Panc1 (cell line): ENCODE measurements at regions not wholly inside any gene's neighbourhood (a gene's known extent, or its start where the extent isn't known, plus 50 kb on each side); places are given as distances from the start of the nearest gene placed in this dataset.
"Not testable (repeated sequence)": the region's sequence is repeated elsewhere in the genome, so short reads cannot be mapped to it uniquely, and the experiment has no call there.

Experiments
- ATAC-seq: fragments of 200-7000 bp; cut with Tn5 transposase; 2 replicates; pipeline ENCODE4 v1.9.1; 2020; ENCODE audit warnings: mild to moderate bottlenecking, moderate library complexity
- BruUV-seq: library from RNA; stranded (reverse); fragments of 400-500 nt; replicated peaks from 2 replicates; lab custom pipeline; 2021; lab: Mats Ljungman, UMichigan
- CTCF ChIA-PET: fragments of 300-600 bp; sonication (Branson Sonifier 250); formaldehyde crosslinking; loops from one replicate; lab custom pipeline; 2022; ENCODE audit warnings: antibody characterized with exemption; lab: Charles Lee
- POLR2A ChIA-PET: fragments of 300-600 bp; sonication (Branson Sonifier 250); formaldehyde crosslinking; loops from one replicate; lab custom pipeline; 2022; ENCODE audit warnings: antibody characterized with exemption; lab: Charles Lee
- DNase-seq: peaks from one replicate; pipeline ENCODE4 v3.0.0-alpha.2; 2010; ENCODE audit warnings: low read depth, low spot score
- H3K27ac ChIP-seq: 2 replicates; pipeline ENCODE4 v1.5.1; 2011; ENCODE audit warnings: mild to moderate bottlenecking, low read length, inconsistent platforms
- H3K27me3 ChIP-seq: fragments of 200-500 bp; sonication (Bioruptor generic); 2 replicates; pipeline ENCODE4 v1.6.0; 2014; ENCODE audit warnings: low read length, inconsistent platforms; ENCODE audit not compliant: control insufficient read depth, insufficient read depth
- H3K36me3 ChIP-seq: fragments of 200-500 bp; sonication (Bioruptor generic); 2 replicates; pipeline ENCODE4 v1.5.1; 2014; ENCODE audit warnings: inconsistent platforms, mild to moderate bottlenecking, low read length, moderate library complexity; ENCODE audit not compliant: control insufficient read depth, insufficient read depth
- H3K4me1 ChIP-seq: 2 replicates; pipeline ENCODE4 v1.5.1; 2011; ENCODE audit warnings: inconsistent platforms, mild to moderate bottlenecking, low read length, moderate library complexity; ENCODE audit not compliant: control insufficient read depth, insufficient read depth
- H3K4me3 ChIP-seq, 2 experiments: 2 replicates each; pipeline ENCODE4 v1.5.1; 2011 to 2012; ENCODE audit warnings: low read depth in 2 of 2, low read length in 2 of 2, mild to moderate bottlenecking in 2 of 2, inconsistent platforms in 1 of 2, moderate library complexity in 1 of 2
- H3K9me3 ChIP-seq: fragments of 200-500 bp; sonication (Bioruptor generic); 2 replicates; pipeline ENCODE4 v1.5.1; 2014; ENCODE audit warnings: low read depth, mild to moderate bottlenecking, inconsistent platforms, low read length, moderate library complexity; ENCODE audit not compliant: control insufficient read depth, insufficient read depth
- in situ Hi-C: cut with HindIII; loops from 2 replicates; pipeline ENCODE4 v1.10.0; 2016; ENCODE audit warnings: low sequenced_read_pairs, low pct_unique_long_range_greater_than_20kb
- intact Hi-C: fragments of 100-400 bp; cut with micrococcal nuclease; formaldehyde crosslinking; loops from one replicate; pipeline ENCODE4 v1.10.0; 2022; ENCODE audit not compliant: unreplicated experiment
- TF ChIP-seq, protein P1 (sequence below), 2 experiments: IDR thresholded peaks; 2 replicates each; pipeline ENCODE4 v1.6.1; 2011 to 2012; ENCODE audit warnings: low read depth in 2 of 2, control low read depth in 1 of 2, low read length in 1 of 2, mild to moderate bottlenecking in 1 of 2, moderate library complexity in 1 of 2; ENCODE audit not compliant: insufficient read depth in 1 of 2

DNA sequence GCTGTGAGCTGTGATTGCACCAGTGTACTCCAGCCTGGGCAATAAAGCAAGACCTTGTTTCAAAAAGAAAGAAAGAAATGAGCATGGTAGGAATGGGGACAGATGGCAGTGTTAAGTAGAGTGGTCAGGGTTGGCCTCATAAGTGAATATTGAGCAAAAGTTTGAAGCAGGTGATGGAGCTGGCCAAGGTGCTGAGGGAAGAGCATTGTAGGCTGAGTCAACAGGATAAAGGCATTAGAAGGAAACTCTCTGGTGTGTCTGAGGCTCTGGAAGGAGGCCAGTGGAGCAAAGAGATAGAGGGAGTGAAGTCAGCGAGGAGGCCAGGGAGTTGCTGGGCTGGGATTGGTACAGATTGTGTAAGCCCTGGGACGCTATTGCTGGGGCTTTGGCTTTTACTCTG, 336.1 kb downstream of the ZNF37A start:
- H3K36me3 ChIP-seq, BruUV-seq, H3K27ac ChIP-seq, H3K4me3 ChIP-seq, in situ Hi-C loops, ATAC-seq, POLR2A ChIA-PET, H3K4me1 ChIP-seq, H3K27me3 ChIP-seq, DNase-seq, CTCF ChIA-PET, H3K9me3 ChIP-seq, intact Hi-C loops: not testable (repeated sequence)
- TF ChIP-seq, protein P1, sequence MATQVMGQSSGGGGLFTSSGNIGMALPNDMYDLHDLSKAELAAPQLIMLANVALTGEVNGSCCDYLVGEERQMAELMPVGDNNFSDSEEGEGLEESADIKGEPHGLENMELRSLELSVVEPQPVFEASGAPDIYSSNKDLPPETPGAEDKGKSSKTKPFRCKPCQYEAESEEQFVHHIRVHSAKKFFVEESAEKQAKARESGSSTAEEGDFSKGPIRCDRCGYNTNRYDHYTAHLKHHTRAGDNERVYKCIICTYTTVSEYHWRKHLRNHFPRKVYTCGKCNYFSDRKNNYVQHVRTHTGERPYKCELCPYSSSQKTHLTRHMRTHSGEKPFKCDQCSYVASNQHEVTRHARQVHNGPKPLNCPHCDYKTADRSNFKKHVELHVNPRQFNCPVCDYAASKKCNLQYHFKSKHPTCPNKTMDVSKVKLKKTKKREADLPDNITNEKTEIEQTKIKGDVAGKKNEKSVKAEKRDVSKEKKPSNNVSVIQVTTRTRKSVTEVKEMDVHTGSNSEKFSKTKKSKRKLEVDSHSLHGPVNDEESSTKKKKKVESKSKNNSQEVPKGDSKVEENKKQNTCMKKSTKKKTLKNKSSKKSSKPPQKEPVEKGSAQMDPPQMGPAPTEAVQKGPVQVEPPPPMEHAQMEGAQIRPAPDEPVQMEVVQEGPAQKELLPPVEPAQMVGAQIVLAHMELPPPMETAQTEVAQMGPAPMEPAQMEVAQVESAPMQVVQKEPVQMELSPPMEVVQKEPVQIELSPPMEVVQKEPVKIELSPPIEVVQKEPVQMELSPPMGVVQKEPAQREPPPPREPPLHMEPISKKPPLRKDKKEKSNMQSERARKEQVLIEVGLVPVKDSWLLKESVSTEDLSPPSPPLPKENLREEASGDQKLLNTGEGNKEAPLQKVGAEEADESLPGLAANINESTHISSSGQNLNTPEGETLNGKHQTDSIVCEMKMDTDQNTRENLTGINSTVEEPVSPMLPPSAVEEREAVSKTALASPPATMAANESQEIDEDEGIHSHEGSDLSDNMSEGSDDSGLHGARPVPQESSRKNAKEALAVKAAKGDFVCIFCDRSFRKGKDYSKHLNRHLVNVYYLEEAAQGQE (IDR thresholded peaks at IDR 0.05; ENCODE audit: insufficient read depth in 1 of 2, low read depth in 2 of 2, low read length in 1 of 2): peak in 1 of 2 experiments; percentile 35; a peak in 1 of 4 replicates

DNA sequence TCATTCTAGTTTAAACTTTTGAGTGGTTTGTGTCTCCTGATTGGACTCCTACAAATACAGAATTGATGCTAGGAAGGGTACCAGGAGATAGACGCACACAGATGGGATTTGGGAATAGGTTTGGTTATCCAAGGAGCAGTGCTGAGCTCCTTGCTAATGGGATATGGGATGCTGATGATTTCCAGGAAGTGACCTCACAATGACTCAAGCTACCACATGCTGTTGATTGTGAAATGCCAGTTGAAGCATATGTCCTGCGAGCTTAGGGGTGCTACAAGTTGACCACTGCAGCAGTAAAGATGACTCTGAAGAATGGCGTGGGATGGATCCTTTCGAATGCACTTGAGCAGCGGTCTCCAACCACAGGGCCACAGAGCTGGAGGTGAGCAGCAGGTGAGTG, 343.2 kb downstream of the ZNF37A start:
- POLR2A ChIA-PET, H3K4me1 ChIP-seq, H3K27ac ChIP-seq, intact Hi-C loops, H3K36me3 ChIP-seq, H3K27me3 ChIP-seq, in situ Hi-C loops, BruUV-seq, CTCF ChIA-PET, H3K9me3 ChIP-seq, DNase-seq, ATAC-seq, H3K4me3 ChIP-seq: not testable (repeated sequence)

DNA sequence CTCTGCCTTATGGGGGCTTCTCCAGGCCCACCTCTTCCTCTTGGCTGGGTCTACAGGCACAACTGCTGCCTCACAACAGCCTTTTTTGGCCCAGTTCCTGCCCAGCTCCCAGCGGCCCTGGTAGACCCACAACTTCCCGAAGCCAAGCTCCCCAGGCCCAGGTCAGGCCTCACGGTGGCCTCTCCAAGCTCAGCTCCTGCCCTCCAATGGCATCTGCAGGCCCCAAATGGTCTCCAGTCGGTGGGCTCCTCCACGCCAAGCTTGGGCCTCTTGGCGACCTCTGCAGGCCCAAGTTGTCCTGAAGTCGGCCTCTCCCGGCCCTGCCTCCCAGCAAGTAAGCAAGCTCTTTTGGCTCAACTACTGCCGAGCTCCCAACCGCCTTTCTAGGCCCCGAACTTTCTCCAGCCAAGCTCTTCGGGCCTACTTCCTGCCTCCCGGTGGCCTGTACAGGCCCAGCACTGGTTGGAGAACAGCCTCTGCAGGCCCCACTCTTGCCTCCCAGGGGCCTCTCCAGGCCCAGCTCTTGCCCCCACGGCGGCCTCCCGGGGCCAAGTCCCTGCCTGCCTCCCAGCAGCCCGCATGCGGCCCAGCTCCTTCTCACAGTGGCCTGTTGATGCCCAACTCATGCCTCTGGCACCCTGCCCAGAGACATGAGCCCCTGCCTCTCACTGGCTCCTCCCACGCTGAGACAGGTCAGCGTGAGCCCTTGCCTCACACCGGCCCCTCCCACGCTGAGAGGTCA, 354.6 kb downstream of the ZNF37A start:
- POLR2A ChIA-PET, H3K4me3 ChIP-seq, DNase-seq, in situ Hi-C loops, H3K9me3 ChIP-seq, ATAC-seq, H3K4me1 ChIP-seq, CTCF ChIA-PET, BruUV-seq, intact Hi-C loops, H3K27me3 ChIP-seq, H3K36me3 ChIP-seq, H3K27ac ChIP-seq: not testable (repeated sequence)

DNA sequence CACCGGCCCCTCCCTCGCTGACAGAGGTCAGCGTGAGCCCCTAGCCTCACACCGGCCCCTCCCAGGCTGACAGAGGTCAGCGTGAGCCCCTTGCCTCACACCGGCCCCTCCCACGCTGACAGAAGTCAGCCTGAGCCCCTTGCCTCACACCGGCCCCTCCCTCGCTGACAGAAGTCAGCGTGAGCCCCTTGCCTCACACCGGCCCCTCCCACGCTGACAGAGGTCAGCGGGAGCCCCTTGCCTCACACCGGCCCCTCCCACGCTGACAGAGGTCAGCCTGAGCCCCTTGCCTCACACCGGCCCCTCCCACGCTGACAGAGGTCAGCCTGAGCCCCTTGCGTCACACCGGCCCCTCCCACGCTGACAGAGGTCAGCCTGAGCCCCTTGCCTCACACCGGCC, 355.5 kb downstream of the ZNF37A start:
- BruUV-seq, in situ Hi-C loops, H3K9me3 ChIP-seq, CTCF ChIA-PET, intact Hi-C loops, ATAC-seq, H3K4me1 ChIP-seq, DNase-seq, H3K36me3 ChIP-seq, H3K27me3 ChIP-seq, POLR2A ChIA-PET, H3K4me3 ChIP-seq, H3K27ac ChIP-seq: not testable (repeated sequence)

DNA sequence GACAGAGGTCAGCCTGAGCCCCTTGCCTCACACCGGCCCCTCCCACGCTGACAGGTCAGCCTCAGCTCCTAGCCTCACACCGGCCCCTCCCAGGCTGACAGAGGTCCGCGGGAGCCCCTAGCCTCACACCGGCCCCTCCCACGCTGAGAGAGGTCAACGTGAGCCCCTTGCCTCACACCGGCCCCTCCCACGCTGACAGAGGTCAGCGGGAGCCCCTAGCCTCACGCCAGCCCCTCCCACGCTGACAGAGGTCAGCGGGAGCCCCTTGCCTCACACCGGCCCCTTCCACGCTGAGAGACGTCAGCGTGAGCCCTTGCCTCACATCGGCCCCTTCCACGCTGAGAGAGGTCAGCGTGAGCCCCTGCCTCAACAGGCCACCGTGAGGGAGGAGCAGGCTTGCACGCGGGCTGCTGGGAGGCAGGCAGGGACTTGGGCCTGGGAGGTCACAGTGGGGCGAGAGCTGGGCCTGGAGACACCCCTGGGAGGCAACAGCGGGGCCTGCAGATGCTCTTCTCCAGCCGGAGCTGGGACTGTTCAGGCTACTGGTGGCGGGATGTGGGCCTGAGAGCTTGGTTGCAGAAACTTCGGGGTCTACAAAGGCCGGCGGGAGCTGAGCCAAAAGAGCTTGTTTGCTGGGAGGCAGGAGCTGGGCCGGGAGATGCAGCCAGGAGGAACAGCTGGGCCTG, 356.4 kb downstream of the ZNF37A start:
- CTCF ChIA-PET, H3K36me3 ChIP-seq, H3K4me1 ChIP-seq, H3K27me3 ChIP-seq, ATAC-seq, intact Hi-C loops, in situ Hi-C loops, POLR2A ChIA-PET, H3K4me3 ChIP-seq, BruUV-seq, H3K27ac ChIP-seq, DNase-seq, H3K9me3 ChIP-seq: not testable (repeated sequence)

DNA sequence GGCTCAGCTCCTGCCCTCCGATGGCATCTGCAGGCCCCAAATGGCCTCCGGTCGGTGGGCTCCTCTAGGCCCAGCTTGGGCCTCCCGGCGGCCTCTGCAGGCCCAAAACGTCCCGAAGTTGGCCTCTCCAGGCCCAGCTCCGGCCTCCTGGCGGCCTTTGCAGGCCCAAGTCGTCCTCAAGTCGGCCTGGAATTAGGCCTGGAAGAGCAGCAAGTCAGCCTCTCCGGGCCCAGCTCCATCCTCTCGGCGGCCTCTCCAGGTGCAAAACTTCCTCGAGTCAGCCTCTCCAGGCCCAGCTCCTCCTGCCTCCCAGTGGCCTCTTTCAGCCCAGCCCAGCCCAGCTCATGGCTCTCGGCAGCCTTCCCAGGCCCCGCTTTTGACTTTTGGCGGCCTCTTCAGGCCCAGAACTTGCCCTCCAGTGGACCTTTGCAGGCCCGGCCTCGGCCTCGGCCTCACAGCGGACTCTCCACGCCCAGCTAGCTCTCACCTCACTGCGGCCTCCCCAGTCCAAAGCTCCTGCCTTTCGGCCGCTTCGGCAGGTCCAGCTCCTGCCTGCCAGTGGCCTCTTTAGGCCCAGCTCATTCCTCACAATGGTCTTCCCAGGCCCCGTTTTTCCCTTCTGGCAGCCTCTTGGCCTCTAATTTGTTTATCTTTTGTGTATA, 357.3 kb downstream of the ZNF37A start:
- H3K27ac ChIP-seq, H3K27me3 ChIP-seq, H3K9me3 ChIP-seq, ATAC-seq, CTCF ChIA-PET, H3K36me3 ChIP-seq, DNase-seq, BruUV-seq, POLR2A ChIA-PET, H3K4me1 ChIP-seq, in situ Hi-C loops, intact Hi-C loops, H3K4me3 ChIP-seq: not testable (repeated sequence)
